ENCODE measurements at regions not wholly inside any gene's neighbourhood (a gene's known extent, or its start where the extent isn't known, plus 50 kb on each side); places are given as distances from the start of the nearest gene placed in this dataset.

DNA sequence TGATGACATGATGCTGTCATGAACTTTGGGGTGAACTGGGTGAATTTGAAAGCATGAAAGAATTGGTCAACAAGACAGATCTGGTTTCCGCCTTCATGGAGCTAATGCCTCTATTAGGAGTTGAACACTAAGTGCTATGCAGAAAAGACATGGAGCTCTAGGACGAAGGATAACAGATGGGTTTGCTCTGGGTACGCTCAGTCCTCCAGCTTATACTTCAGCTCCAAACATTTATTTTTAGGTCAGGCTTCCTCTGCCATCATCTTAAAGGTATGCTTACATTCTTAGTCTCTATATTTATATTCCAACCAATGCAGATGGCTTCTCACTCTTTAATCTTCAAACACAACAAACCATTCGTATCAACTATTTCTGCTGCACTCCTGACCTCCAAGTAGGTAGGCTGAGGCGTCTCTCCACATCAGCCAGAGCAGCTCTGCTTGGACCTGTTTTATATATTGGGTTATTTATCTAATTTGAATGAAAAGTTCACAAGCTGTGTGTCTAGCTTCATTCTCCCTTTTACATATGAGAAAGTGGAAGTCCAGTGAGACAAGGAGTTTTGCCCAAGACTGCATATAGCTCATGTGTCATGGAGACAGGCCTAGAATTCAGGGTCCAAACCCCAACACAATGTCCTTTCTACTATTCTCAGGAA is 226.3 kb downstream of the SPTSSA start (continued):
- TF ChIP-seq OVOL2 (CRISPR knock-in tag; IDR thresholded peaks at IDR 0.05; ENCODE audit: borderline replicate concordance) (no peak), TEAD4 (CRISPR knock-in tag; IDR thresholded peaks at IDR 0.05) (no peak)

DNA sequence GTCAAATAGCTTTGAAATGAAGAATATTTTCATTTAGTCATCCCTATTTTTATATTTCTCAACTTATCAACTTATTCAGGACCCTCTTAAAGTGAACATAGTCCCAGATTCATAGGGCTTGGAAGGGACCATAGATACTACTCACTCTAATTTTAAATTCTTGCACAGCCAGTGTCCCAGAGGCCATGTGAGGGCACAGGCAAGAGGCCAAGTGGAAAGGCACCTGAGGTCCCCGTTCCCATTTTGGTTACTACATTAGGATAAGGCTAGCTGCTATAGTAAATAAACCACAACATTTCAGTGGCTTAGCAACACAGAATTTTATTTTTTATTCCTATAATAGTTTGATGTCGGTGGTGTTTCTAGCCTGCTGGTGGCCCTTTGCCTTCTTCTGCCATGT is 227.8 kb downstream of the SPTSSA start:
- CTCF ChIA-PET = interaction anchor here (0.6 kb wide), 1 partner anchor 65 kb away, joined by 3 read pairs; no protein-coding TSS in a partner anchor
- POLR2A ChIA-PET = no interaction called here
- DNase-seq (ENCODE audit: low spot score) = no peak
- Mint-ChIP-seq H3K4me3 (no peak overlapping the region), H3K36me3 (no peaks in the 10 kb centered on the region), H3K27me3 (ENCODE audit: low read depth) (no peaks in the 10 kb centered on the region), H3K9me3 (0 out of 2 replicates have a peak, but pooled peaks cover 3% of the 10 kb centered on the region), H3K4me1 (no peaks in the 10 kb centered on the region), H3K27ac (no peak overlapping the region)
- TF ChIP-seq, protein P1, sequence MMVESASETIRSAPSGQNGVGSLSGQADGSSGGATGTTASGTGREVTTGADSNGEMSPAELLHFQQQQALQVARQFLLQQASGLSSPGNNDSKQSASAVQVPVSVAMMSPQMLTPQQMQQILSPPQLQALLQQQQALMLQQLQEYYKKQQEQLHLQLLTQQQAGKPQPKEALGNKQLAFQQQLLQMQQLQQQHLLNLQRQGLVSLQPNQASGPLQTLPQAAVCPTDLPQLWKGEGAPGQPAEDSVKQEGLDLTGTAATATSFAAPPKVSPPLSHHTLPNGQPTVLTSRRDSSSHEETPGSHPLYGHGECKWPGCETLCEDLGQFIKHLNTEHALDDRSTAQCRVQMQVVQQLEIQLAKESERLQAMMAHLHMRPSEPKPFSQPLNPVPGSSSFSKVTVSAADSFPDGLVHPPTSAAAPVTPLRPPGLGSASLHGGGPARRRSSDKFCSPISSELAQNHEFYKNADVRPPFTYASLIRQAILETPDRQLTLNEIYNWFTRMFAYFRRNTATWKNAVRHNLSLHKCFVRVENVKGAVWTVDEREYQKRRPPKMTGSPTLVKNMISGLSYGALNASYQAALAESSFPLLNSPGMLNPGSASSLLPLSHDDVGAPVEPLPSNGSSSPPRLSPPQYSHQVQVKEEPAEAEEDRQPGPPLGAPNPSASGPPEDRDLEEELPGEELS (CRISPR knock-in tag; IDR thresholded peaks at IDR 0.05) = no peak
- TF ChIP-seq, protein P2, sequence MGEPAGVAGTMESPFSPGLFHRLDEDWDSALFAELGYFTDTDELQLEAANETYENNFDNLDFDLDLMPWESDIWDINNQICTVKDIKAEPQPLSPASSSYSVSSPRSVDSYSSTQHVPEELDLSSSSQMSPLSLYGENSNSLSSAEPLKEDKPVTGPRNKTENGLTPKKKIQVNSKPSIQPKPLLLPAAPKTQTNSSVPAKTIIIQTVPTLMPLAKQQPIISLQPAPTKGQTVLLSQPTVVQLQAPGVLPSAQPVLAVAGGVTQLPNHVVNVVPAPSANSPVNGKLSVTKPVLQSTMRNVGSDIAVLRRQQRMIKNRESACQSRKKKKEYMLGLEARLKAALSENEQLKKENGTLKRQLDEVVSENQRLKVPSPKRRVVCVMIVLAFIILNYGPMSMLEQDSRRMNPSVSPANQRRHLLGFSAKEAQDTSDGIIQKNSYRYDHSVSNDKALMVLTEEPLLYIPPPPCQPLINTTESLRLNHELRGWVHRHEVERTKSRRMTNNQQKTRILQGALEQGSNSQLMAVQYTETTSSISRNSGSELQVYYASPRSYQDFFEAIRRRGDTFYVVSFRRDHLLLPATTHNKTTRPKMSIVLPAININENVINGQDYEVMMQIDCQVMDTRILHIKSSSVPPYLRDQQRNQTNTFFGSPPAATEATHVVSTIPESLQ (CRISPR knock-in tag; IDR thresholded peaks at IDR 0.05) = no peak
- TF ChIP-seq HMGA2 (CRISPR knock-in tag; IDR thresholded peaks at IDR 0.05) (no peak), NR3C1 (CRISPR knock-in tag; conservative IDR thresholded peaks at IDR 0.05; ENCODE audit: low read depth) (no peak), SP1 (CRISPR knock-in tag; conservative IDR thresholded peaks at IDR 0.05) (no peak), ESRRA (CRISPR knock-in tag; IDR thresholded peaks at IDR 0.05; ENCODE audit: borderline replicate concordance) (no peak), TCF7 (CRISPR knock-in tag; IDR thresholded peaks at IDR 0.05; ENCODE audit: low read depth) (no peak), ZNF232 (CRISPR knock-in tag; IDR thresholded peaks at IDR 0.05) (no peak), FOXK1 (CRISPR knock-in tag; IDR thresholded peaks at IDR 0.05) (no peak)
- TF ChIP-seq, protein P3, sequence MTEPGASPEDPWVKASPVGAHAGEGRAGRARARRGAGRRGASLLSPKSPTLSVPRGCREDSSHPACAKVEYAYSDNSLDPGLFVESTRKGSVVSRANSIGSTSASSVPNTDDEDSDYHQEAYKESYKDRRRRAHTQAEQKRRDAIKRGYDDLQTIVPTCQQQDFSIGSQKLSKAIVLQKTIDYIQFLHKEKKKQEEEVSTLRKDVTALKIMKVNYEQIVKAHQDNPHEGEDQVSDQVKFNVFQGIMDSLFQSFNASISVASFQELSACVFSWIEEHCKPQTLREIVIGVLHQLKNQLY (CRISPR knock-in tag; IDR thresholded peaks at IDR 0.05) = no peak
- TF ChIP-seq, protein P4, sequence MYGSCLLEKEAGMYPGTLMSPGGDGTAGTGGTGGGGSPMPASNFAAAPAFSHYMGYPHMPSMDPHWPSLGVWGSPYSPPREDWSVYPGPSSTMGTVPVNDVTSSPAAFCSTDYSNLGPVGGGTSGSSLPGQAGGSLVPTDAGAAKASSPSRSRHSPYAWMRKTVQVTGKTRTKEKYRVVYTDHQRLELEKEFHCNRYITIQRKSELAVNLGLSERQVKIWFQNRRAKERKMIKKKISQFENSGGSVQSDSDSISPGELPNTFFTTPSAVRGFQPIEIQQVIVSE (CRISPR knock-in tag; IDR thresholded peaks at IDR 0.05; ENCODE audit: borderline replicate concordance) = no peak
- TF ChIP-seq, protein P5, sequence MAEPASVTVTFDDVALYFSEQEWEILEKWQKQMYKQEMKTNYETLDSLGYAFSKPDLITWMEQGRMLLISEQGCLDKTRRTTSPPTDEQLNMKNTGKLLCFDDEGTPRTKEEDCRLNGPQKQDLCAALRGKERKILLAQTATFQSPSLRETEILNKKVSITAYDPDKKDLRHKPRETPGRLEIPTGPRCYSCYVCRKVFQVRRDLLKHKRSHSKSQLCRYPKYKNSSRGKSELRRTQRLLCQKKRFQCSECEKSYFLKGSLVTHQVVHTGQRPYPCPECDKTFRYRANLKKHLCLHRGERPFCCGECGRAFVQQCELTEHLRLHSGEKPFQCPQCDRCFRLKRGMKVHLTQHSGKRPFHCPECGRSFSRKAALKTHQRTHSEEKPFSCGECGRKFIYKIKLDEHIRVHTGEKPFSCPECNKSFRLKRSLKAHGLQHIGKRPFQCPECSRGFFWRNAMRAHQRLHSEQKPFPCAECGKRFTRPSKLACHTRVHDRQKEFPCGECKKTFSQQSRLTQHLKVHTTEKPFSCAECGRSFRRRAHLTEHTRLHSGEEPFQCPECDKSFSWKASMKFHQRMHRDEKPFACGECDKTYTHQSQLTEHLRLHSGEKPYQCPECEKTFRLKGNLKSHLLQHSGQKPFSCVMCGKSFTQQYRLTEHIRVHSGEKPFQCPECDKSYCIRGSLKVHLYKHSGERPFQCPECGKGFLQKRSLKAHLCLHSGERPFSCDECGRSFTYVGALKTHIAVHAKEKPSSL (CRISPR knock-in tag; conservative IDR thresholded peaks at IDR 0.05) = no peak
- TF ChIP-seq, protein P6, sequence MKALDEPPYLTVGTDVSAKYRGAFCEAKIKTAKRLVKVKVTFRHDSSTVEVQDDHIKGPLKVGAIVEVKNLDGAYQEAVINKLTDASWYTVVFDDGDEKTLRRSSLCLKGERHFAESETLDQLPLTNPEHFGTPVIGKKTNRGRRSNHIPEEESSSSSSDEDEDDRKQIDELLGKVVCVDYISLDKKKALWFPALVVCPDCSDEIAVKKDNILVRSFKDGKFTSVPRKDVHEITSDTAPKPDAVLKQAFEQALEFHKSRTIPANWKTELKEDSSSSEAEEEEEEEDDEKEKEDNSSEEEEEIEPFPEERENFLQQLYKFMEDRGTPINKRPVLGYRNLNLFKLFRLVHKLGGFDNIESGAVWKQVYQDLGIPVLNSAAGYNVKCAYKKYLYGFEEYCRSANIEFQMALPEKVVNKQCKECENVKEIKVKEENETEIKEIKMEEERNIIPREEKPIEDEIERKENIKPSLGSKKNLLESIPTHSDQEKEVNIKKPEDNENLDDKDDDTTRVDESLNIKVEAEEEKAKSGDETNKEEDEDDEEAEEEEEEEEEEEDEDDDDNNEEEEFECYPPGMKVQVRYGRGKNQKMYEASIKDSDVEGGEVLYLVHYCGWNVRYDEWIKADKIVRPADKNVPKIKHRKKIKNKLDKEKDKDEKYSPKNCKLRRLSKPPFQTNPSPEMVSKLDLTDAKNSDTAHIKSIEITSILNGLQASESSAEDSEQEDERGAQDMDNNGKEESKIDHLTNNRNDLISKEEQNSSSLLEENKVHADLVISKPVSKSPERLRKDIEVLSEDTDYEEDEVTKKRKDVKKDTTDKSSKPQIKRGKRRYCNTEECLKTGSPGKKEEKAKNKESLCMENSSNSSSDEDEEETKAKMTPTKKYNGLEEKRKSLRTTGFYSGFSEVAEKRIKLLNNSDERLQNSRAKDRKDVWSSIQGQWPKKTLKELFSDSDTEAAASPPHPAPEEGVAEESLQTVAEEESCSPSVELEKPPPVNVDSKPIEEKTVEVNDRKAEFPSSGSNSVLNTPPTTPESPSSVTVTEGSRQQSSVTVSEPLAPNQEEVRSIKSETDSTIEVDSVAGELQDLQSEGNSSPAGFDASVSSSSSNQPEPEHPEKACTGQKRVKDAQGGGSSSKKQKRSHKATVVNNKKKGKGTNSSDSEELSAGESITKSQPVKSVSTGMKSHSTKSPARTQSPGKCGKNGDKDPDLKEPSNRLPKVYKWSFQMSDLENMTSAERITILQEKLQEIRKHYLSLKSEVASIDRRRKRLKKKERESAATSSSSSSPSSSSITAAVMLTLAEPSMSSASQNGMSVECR (CRISPR knock-in tag; IDR thresholded peaks at IDR 0.05; ENCODE audit: borderline replicate concordance) = no peak
- TF ChIP-seq, protein P7, sequence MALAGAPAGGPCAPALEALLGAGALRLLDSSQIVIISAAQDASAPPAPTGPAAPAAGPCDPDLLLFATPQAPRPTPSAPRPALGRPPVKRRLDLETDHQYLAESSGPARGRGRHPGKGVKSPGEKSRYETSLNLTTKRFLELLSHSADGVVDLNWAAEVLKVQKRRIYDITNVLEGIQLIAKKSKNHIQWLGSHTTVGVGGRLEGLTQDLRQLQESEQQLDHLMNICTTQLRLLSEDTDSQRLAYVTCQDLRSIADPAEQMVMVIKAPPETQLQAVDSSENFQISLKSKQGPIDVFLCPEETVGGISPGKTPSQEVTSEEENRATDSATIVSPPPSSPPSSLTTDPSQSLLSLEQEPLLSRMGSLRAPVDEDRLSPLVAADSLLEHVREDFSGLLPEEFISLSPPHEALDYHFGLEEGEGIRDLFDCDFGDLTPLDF (CRISPR knock-in tag; IDR thresholded peaks at IDR 0.05) = no peak
- TF ChIP-seq, protein P8, sequence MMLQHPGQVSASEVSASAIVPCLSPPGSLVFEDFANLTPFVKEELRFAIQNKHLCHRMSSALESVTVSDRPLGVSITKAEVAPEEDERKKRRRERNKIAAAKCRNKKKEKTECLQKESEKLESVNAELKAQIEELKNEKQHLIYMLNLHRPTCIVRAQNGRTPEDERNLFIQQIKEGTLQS (CRISPR knock-in tag; conservative IDR thresholded peaks at IDR 0.05) = no peak
- ATAC-seq = no peak
